ENCODE measurements at regions not wholly inside any gene's neighbourhood (a gene's known extent, or its start where the extent isn't known, plus 50 kb on each side); places are given as distances from the start of the nearest gene placed in this dataset.
A peak's percentile ranks its signal among the peaks of the same experiment; 100 is the strongest.

GRCh38 chr7:47715631-47716068 is 133.7 kb upstream of the TNS3 start (continued):
- peak; percentile 66; the same call in 1 of the 2 replicates for TF ChIP-seq HMG20A (CRISPR knock-in tag; IDR thresholded peaks at IDR 0.05; ENCODE audit: borderline replicate concordance)
- peak; percentile 81 for TF ChIP-seq ZNF609 (CRISPR knock-in tag; IDR thresholded peaks at IDR 0.05; ENCODE audit: borderline replicate concordance)
- no peak for TF ChIP-seq GFI1 (CRISPR knock-in tag; IDR thresholded peaks at IDR 0.05; ENCODE audit: borderline replicate concordance)
- TF ChIP-seq RXRB (CRISPR knock-in tag; IDR thresholded peaks at IDR 0.05; ENCODE audit: borderline replicate concordance) = peak; percentile 62; the same call in 1 of the 2 replicates
- peak; percentile 59 for TF ChIP-seq HNF1A (IDR thresholded peaks at IDR 0.05; ENCODE audit: low read depth)
- peak; percentile 29; the same call in 1 of the 2 replicates for TF ChIP-seq HNF1A (CRISPR knock-in tag; IDR thresholded peaks at IDR 0.05; ENCODE audit: borderline replicate concordance)
- no peak for TF ChIP-seq ELK4 (CRISPR knock-in tag; IDR thresholded peaks at IDR 0.05; ENCODE audit: borderline replicate concordance)
- no peak for TF ChIP-seq GABPA (IDR thresholded peaks at IDR 0.05; ENCODE audit: low read depth, low read length)
- TF ChIP-seq GABPA (CRISPR knock-in tag; IDR thresholded peaks at IDR 0.05; ENCODE audit: low read depth) = no peak
- TF ChIP-seq ZBTB21 (CRISPR knock-in tag; IDR thresholded peaks at IDR 0.05) = no peak
- TF ChIP-seq DRAP1 (CRISPR knock-in tag; IDR thresholded peaks at IDR 0.05) = peak; percentile 33; the same call in 1 of the 2 replicates
- TF ChIP-seq ZNF687 (CRISPR knock-in tag; IDR thresholded peaks at IDR 0.05) = peak; percentile 11; the same call in 1 of the 2 replicates
- TF ChIP-seq NCOA2 (CRISPR knock-in tag; IDR thresholded peaks at IDR 0.05) = peak; percentile 78; the same call in 1 of the 2 replicates
- no peak; the same call in 1 of the 2 replicates for TF ChIP-seq ZNF460 (CRISPR knock-in tag; IDR thresholded peaks at IDR 0.05; ENCODE audit: borderline replicate concordance)
- TF ChIP-seq PAF1 (CRISPR knock-in tag; IDR thresholded peaks at IDR 0.05) = no peak

Measured in HepG2 (cell line).